HCT116 (cell line): ENCODE measurements at regions not wholly inside any gene's neighbourhood (a gene's known extent, or its start where the extent isn't known, plus 50 kb on each side); places are given as distances from the start of the nearest gene placed in this dataset.

Experiments
- ATAC-seq: fragments of 200-7000 bp; cut with Tn5 transposase; 2 replicates; pipeline ENCODE4 v1.9.1; 2020; ENCODE audit warnings: mild to moderate bottlenecking, moderate library complexity
- BruUV-seq: library from RNA; stranded (reverse); fragments of 400-500 nt; replicated peaks from 2 replicates; lab custom pipeline; 2021; lab: Mats Ljungman, UMichigan
- CTCF ChIA-PET: fragments of 300-600 bp; sonication (Branson Sonifier 250); formaldehyde crosslinking; loops from one replicate; lab custom pipeline; 2021; ENCODE audit warnings: antibody characterized with exemption; lab: Charles Lee
- POLR2A ChIA-PET: fragments of 300-600, 350-600 bp; sonication (Branson Sonifier 250); formaldehyde crosslinking; loops from one replicate; lab custom pipeline; 2021; ENCODE audit warnings: antibody characterized with exemption; lab: Charles Lee
- RAD21 ChIA-PET, 2 experiments: fragments of 300-600 bp; sonication (Branson Sonifier 250); formaldehyde crosslinking; loops; one replicate each; lab custom pipeline; 2023; ENCODE audit warnings: low total read pairs in 2 of 2; ENCODE audit not compliant: uncharacterized antibody in 2 of 2, unreplicated experiment in 2 of 2, low non-redundant PET in 1 of 2; lab: Charles Lee
- DNase-seq: peaks from one replicate; pipeline ENCODE4 v3.0.0-alpha.2; 2010; ENCODE audit warnings: low read depth, low spot score
- H2AFZ ChIP-seq: fragments of 200-600 bp; shearing (Covaris generic), sonication (generic); 2 replicates; pipeline ENCODE4 v1.6.1; 2017; ENCODE audit warnings: low read depth, mixed run types, mixed read lengths, antibody characterized with exemption, low read length; ENCODE audit not compliant: poor library complexity, severe bottlenecking
- H3K27ac ChIP-seq: 2 replicates; pipeline ENCODE4 v1.5.1; 2012; ENCODE audit warnings: low read depth, low read length
- H3K27me3 ChIP-seq: fragments of 200-600 bp; sonication (generic); 2 replicates; pipeline ENCODE4 v1.6.1; 2016; ENCODE audit warnings: mixed run types, low read length, mixed read lengths; ENCODE audit not compliant: insufficient read depth
- H3K36me3 ChIP-seq, 2 experiments: fragments of 200-500 bp in 1 of 2; fragments of 200-600 bp in 1 of 2; sonication (Bioruptor generic) in 1 of 2; sonication (generic) in 1 of 2; 2 replicates each; pipeline versions ENCODE4 v1.5.1 to v1.6.1; 2014 to 2016; ENCODE audit warnings: low read length in 2 of 2, inconsistent platforms in 1 of 2, mixed read lengths in 1 of 2, mixed run types in 1 of 2; ENCODE audit not compliant: insufficient read depth in 2 of 2, control insufficient read depth in 1 of 2
- H3K4me1 ChIP-seq, 2 experiments: fragments of 200-600 bp in 1 of 2; sonication (generic) in 1 of 2; 2 replicates each; pipeline versions ENCODE4 v1.5.1 to v1.6.1; 2012 to 2017; ENCODE audit warnings: low read length in 2 of 2, inconsistent platforms in 1 of 2, mild to moderate bottlenecking in 1 of 2, mixed read lengths in 1 of 2, mixed run types in 1 of 2, moderate library complexity in 1 of 2; ENCODE audit not compliant: insufficient read depth in 2 of 2, control insufficient read depth in 1 of 2
- H3K4me2 ChIP-seq: fragments of 200-600 bp; sonication (generic); 2 replicates; pipeline ENCODE4 v1.6.1; 2017; ENCODE audit warnings: mixed run types, low read length, mixed read lengths
- H3K4me3 ChIP-seq, 2 experiments: fragments of 200-600 bp in 1 of 2; sonication (generic) in 1 of 2; replicated peaks in 1 of 2; 2 replicates each; pipeline ENCODE4 v1.5.1; 2011 to 2016; ENCODE audit warnings: low read length in 2 of 2, control low read depth in 1 of 2, low read depth in 1 of 2, mild to moderate bottlenecking in 1 of 2, mixed read lengths in 1 of 2, mixed run types in 1 of 2
- H3K79me2 ChIP-seq: fragments of 200-600 bp; sonication (generic); 2 replicates; pipeline ENCODE4 v1.6.1; 2017; ENCODE audit warnings: mild to moderate bottlenecking, mixed run types, low read length, moderate library complexity, mixed read lengths; ENCODE audit not compliant: insufficient read depth
- H3K9ac ChIP-seq: fragments of 200-600 bp; sonication (generic); 2 replicates; pipeline ENCODE4 v1.6.1; 2016; ENCODE audit warnings: low read length, mixed read lengths
- H3K9me2 ChIP-seq: fragments of 200-600 bp; sonication (generic), shearing (Covaris generic); 2 replicates; pipeline ENCODE4 v1.6.1; 2017; ENCODE audit warnings: mixed run types, mild to moderate bottlenecking, moderate library complexity; ENCODE audit not compliant: insufficient read depth
- H3K9me3 ChIP-seq, 2 experiments: fragments of 200-500 bp in 1 of 2; fragments of 200-600 bp in 1 of 2; sonication (Bioruptor generic) in 1 of 2; sonication (generic) in 1 of 2; 2 replicates each; pipeline ENCODE4 v1.6.1; 2014 to 2017; ENCODE audit warnings: low read length in 2 of 2, mixed read lengths in 2 of 2, inconsistent platforms in 1 of 2, low read depth in 1 of 2, mild to moderate bottlenecking in 1 of 2, mixed run types in 1 of 2, moderate library complexity in 1 of 2; ENCODE audit not compliant: control insufficient read depth in 1 of 2, insufficient read depth in 1 of 2
- H4K20me1 ChIP-seq: fragments of 200-600 bp; sonication (generic), shearing (Covaris generic); 2 replicates; pipeline ENCODE4 v1.6.1; 2017; ENCODE audit warnings: mixed run types, mild to moderate bottlenecking, moderate library complexity; ENCODE audit not compliant: insufficient read depth
- CEBPB ChIP-seq: IDR thresholded peaks from 2 replicates; pipeline ENCODE4 v1.6.1; 2012; ENCODE audit warnings: low read depth
- ELF1 ChIP-seq: IDR thresholded peaks from 2 replicates; pipeline ENCODE4 v1.6.1; 2012; ENCODE audit warnings: low read depth, borderline replicate concordance
- EZH2 ChIP-seq: fragments of 200-600 bp; sonication (generic); IDR thresholded peaks from 2 replicates; pipeline ENCODE4 v1.6.1; 2017; ENCODE audit warnings: antibody characterized with exemption, mixed run types
- EZH2phosphoT487 ChIP-seq: fragments of 200-600 bp; IDR thresholded peaks from 2 replicates; pipeline ENCODE4 v1.6.1; 2018; ENCODE audit warnings: antibody characterized with exemption, borderline replicate concordance
- FOSL1 ChIP-seq: IDR thresholded peaks from 2 replicates; pipeline ENCODE4 v1.6.1; 2012; ENCODE audit warnings: low read depth
- JUND ChIP-seq: IDR thresholded peaks from 2 replicates; pipeline ENCODE4 v1.6.1; 2012
- POLR2A ChIP-seq: IDR thresholded peaks from 2 replicates; pipeline ENCODE4 v1.7.0; 2011; ENCODE audit warnings: borderline replicate concordance; ENCODE audit not compliant: insufficient read depth, insufficient read length; ENCODE audit errors: extremely low read depth
- POLR2AphosphoS5 ChIP-seq: IDR thresholded peaks from 2 replicates; pipeline ENCODE4 v1.6.1; 2011; ENCODE audit warnings: mild to moderate bottlenecking, low read depth, low read length, moderate library complexity
- RAD21 ChIP-seq: IDR thresholded peaks from 2 replicates; pipeline ENCODE4 v1.6.1; 2012; ENCODE audit warnings: low read depth, mild to moderate bottlenecking
- SIN3A ChIP-seq: IDR thresholded peaks from 2 replicates; pipeline ENCODE4 v1.6.1; 2012; ENCODE audit warnings: low read depth
- SP1 ChIP-seq: IDR thresholded peaks from 2 replicates; pipeline ENCODE4 v1.6.1; 2012; ENCODE audit warnings: low read depth
- SRF ChIP-seq: IDR thresholded peaks from 2 replicates; pipeline ENCODE4 v1.6.1; 2012; ENCODE audit warnings: low read depth
- YY1 ChIP-seq: IDR thresholded peaks from 2 replicates; pipeline ENCODE4 v1.6.1; 2011; ENCODE audit warnings: low read length, low read depth, moderate library complexity, mild to moderate bottlenecking; ENCODE audit not compliant: insufficient replicate concordance; ENCODE audit errors: extremely low read depth
- ZBTB33 ChIP-seq: IDR thresholded peaks from 2 replicates; pipeline ENCODE4 v1.6.1; 2011; ENCODE audit warnings: mild to moderate bottlenecking, low read length, moderate library complexity; ENCODE audit not compliant: insufficient replicate concordance; ENCODE audit errors: extremely low read depth
- ZFX ChIP-seq: fragments of 450-650 bp; IDR thresholded peaks from 2 replicates; pipeline ENCODE4 v1.6.1; 2017
- intact Hi-C: fragments of 100-400 bp; cut with micrococcal nuclease; formaldehyde crosslinking; loops from 2 replicates; pipeline ENCODE4 v1.10.0; 2022
- TF ChIP-seq, protein P1 (sequence below), 3 experiments: fragments of 200-600 bp in 1 of 3; sonication (generic) in 1 of 3; IDR thresholded peaks in 2 of 3; conservative IDR thresholded peaks in 1 of 3; 2 replicates each; pipeline ENCODE4 v1.5.1; 2012 to 2017; ENCODE audit warnings: low read depth in 2 of 3, low read length in 2 of 3, antibody characterized with exemption in 1 of 3, borderline replicate concordance in 1 of 3, control low read depth in 1 of 3, mild to moderate bottlenecking in 1 of 3, mixed read lengths in 1 of 3, mixed run types in 1 of 3, moderate library complexity in 1 of 3; ENCODE audit not compliant: insufficient read depth in 1 of 3

GRCh38 chr15:96733721-96734120 lies 403.2 kb downstream of the NR2F2 start:
- no peaks in the 10 kb centered on the region for H3K4me1 ChIP-seq
- no peaks in the 10 kb centered on the region for H3K79me2 ChIP-seq
- RAD21 ChIA-PET, result no interaction called here
- H3K27me3 ChIP-seq, result no peaks in the 10 kb centered on the region
- no peak overlapping the region for H2AFZ ChIP-seq
- no peaks in the 10 kb centered on the region for H3K36me3 ChIP-seq
- H3K9ac ChIP-seq, result no peak overlapping the region
- no TSS peak for BruUV-seq
- DNase-seq, result no peak
- no peaks in the 10 kb centered on the region for H3K9me2 ChIP-seq
- POLR2A ChIA-PET, result no interaction called here
- ATAC-seq, result no peak
- no peak overlapping the region for H3K27ac ChIP-seq
- no peak overlapping the region for H3K4me3 ChIP-seq
- H3K9me3 ChIP-seq, result no peaks in the 10 kb centered on the region
- CTCF ChIA-PET, result no interaction called here
- no peaks in the 10 kb centered on the region for H4K20me1 ChIP-seq
- H3K4me2 ChIP-seq, result no peak overlapping the region
- intact Hi-C loops, result no loop called here
- no peak for TF ChIP-seq EZH2
- TF ChIP-seq CEBPB, result no peak
- TF ChIP-seq SIN3A, result no peak
- TF ChIP-seq JUND, result no peak
- TF ChIP-seq POLR2AphosphoS5, result no peak
- TF ChIP-seq ZBTB33, result no peak
- no peak for TF ChIP-seq ZFX
- TF ChIP-seq FOSL1, result no peak

- Histone ChIP-seq H3K9ac (no peak overlapping the region), H4K20me1 (no peaks in the 10 kb centered on the region), H2AFZ (no peak overlapping the region), H3K4me3 (no peak overlapping the region), H3K36me3 (no peaks in the 10 kb centered on the region), H3K27ac (no peak overlapping the region), H3K27me3 (no peaks in the 10 kb centered on the region), H3K79me2 (no peaks in the 10 kb centered on the region), H3K4me2 (no peak overlapping the region), H3K4me1 (no peaks in the 10 kb centered on the region), H3K9me2 (no peaks in the 10 kb centered on the region), H3K9me3 (no peaks in the 10 kb centered on the region)
- ATAC-seq, result no peak
- POLR2A ChIA-PET, result no interaction called here
- no peak for DNase-seq
- intact Hi-C loops, result no loop called here
- BruUV-seq, result no TSS peak
- RAD21 ChIA-PET, result no interaction called here
- CTCF ChIA-PET, result no interaction called here
- TF ChIP-seq CEBPB (no peak), POLR2A (no peak), JUND (no peak), SP1 (no peak), ZBTB33 (no peak), YY1 (no peak), EZH2phosphoT487 (no peak), SRF (no peak), SIN3A (no peak), RAD21 (no peak), ELF1 (no peak), ZFX (no peak)
- TF ChIP-seq, protein P1, sequence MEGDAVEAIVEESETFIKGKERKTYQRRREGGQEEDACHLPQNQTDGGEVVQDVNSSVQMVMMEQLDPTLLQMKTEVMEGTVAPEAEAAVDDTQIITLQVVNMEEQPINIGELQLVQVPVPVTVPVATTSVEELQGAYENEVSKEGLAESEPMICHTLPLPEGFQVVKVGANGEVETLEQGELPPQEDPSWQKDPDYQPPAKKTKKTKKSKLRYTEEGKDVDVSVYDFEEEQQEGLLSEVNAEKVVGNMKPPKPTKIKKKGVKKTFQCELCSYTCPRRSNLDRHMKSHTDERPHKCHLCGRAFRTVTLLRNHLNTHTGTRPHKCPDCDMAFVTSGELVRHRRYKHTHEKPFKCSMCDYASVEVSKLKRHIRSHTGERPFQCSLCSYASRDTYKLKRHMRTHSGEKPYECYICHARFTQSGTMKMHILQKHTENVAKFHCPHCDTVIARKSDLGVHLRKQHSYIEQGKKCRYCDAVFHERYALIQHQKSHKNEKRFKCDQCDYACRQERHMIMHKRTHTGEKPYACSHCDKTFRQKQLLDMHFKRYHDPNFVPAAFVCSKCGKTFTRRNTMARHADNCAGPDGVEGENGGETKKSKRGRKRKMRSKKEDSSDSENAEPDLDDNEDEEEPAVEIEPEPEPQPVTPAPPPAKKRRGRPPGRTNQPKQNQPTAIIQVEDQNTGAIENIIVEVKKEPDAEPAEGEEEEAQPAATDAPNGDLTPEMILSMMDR (IDR thresholded peaks at IDR 0.05 in 2 of 3, conservative IDR thresholded peaks at IDR 0.05 in 1 of 3; ENCODE audit: borderline replicate concordance in 1 of 3, insufficient read depth in 1 of 3, low read depth in 2 of 3, low read length in 2 of 3), result no peak
Observed at GRCh38 chr15:96735632-96736240, 405.2 kb downstream of the NR2F2 start.
